Activated CD4-positive, alpha-beta T cell treated with anti-CD3 and anti-CD28 coated beads for 36 hours (primary cell): ENCODE measurements at regions not wholly inside any gene's neighbourhood (a gene's known extent, or its start where the extent isn't known, plus 50 kb on each side); places are given as distances from the start of the nearest gene placed in this dataset.

ENCODE experiments used
- ATAC-seq: fragments of 200-7000 bp; cut with Tn5 transposase; one replicate; pipeline ENCODE4 v1.10.0; 2021; ENCODE audit warnings: mild to moderate bottlenecking, moderate library complexity
- CTCF ChIA-PET: fragments of 350-600 bp; sonication (Branson Sonifier 250); formaldehyde crosslinking; loops from one replicate; lab custom pipeline; 2021; ENCODE audit warnings: antibody characterized with exemption; lab: Charles Lee
- POLR2A ChIA-PET: fragments of 350-600 bp; sonication (Branson Sonifier 250); formaldehyde crosslinking; loops from one replicate; lab custom pipeline; 2021; ENCODE audit warnings: antibody characterized with exemption, inconsistent platforms; lab: Charles Lee
- DNase-seq: peaks from one replicate; pipeline ENCODE4 v3.0.0-alpha.2; 2020
- H3K27ac Mint-ChIP-seq: one replicate; pipeline ENCODE4 v1.8.0; 2021; ENCODE audit warnings: mixed read lengths
- H3K27me3 Mint-ChIP-seq: one replicate; pipeline ENCODE4 v1.8.0; 2021; ENCODE audit warnings: mixed read lengths
- H3K36me3 Mint-ChIP-seq: one replicate; pipeline ENCODE4 v1.8.0; 2021; ENCODE audit warnings: low read depth, mixed read lengths
- H3K4me1 Mint-ChIP-seq: one replicate; pipeline ENCODE4 v1.8.0; 2021; ENCODE audit warnings: mixed read lengths
- H3K4me3 Mint-ChIP-seq: one replicate; pipeline ENCODE4 v1.8.0; 2021; ENCODE audit warnings: mild to moderate bottlenecking, moderate library complexity, mixed read lengths
- H3K9me3 Mint-ChIP-seq: one replicate; pipeline ENCODE4 v1.8.0; 2021; ENCODE audit warnings: low read depth, mixed read lengths
- intact Hi-C, 2 experiments: fragments of 100-400 bp; cut with DNase I in 1 of 2; cut with micrococcal nuclease in 1 of 2; formaldehyde crosslinking; loops; one replicate each; pipeline versions ENCODE4 v1.14.2 to v1.15.1; 2022 to 2024; cut with DNase I, micrococcal nuclease

- Mint-ChIP-seq H3K36me3 (no peaks in the 10 kb centered on the region), H3K27ac (no peak overlapping the region), H3K4me3 (no peak overlapping the region), H3K9me3 (no peaks in the 10 kb centered on the region), H3K4me1 (no peaks in the 10 kb centered on the region), H3K27me3 (no peaks in the 10 kb centered on the region)
- DNase-seq (no peak), ATAC-seq (no peak)
- POLR2A ChIA-PET = no interaction called here
- intact Hi-C loops = no loop called here
- CTCF ChIA-PET = interaction anchor here (0.7 to 2.5 kb wide), 5 partner anchors 11 to 164 kb away, joined by 3 to 11 read pairs (median 3); no protein-coding TSS in a partner anchor
These were observed 84.7 kb upstream of the TNFAIP3 start for GRCh38 chr6:137782166-137783039.

- ChIA-PET CTCF (interaction anchor here (1.6 kb wide), 1 partner anchor 16 kb away, joined by 7 read pairs; no protein-coding TSS in a partner anchor), POLR2A (no interaction called here)
- Mint-ChIP-seq H3K4me3 (no peak overlapping the region), H3K36me3 (no peaks in the 10 kb centered on the region), H3K9me3 (no peaks in the 10 kb centered on the region), H3K27me3 (no peaks in the 10 kb centered on the region), H3K4me1 (no peaks in the 10 kb centered on the region), H3K27ac (no peak overlapping the region)
- intact Hi-C loops = no loop called here
- no peak for ATAC-seq
- DNase-seq = no peak
These were observed 83.3 kb upstream of the TNFAIP3 start for GRCh38 chr6:137783710-137784109.

GRCh38 chr6:137784583-137784982, 82.5 kb upstream of the TNFAIP3 start:
- ATAC-seq (no peak), DNase-seq (no peak)
- ChIA-PET CTCF (interaction anchor here (0.7 to 1.6 kb wide), 3 partner anchors 15 to 160 kb away, joined by 3 to 7 read pairs (median 4); no protein-coding TSS in a partner anchor), POLR2A (no interaction called here)
- intact Hi-C loops = no loop called here
- Mint-ChIP-seq H3K27ac (no peak overlapping the region), H3K4me3 (no peak overlapping the region), H3K4me1 (peaks cover 2% of the 10 kb centered on the region), H3K9me3 (no peaks in the 10 kb centered on the region), H3K36me3 (no peaks in the 10 kb centered on the region), H3K27me3 (no peaks in the 10 kb centered on the region)

GRCh38 chr6:137787016-137787415, 80.0 kb upstream of the TNFAIP3 start:
- ATAC-seq (no peak), DNase-seq (no peak)
- Mint-ChIP-seq H3K4me1 (peaks cover 26% of the 10 kb centered on the region), H3K4me3 (no peak overlapping the region), H3K27me3 (no peaks in the 10 kb centered on the region), H3K27ac (no peak overlapping the region), H3K36me3 (no peaks in the 10 kb centered on the region), H3K9me3 (no peaks in the 10 kb centered on the region)
- POLR2A ChIA-PET = no interaction called here
- intact Hi-C loops = no loop called here
- CTCF ChIA-PET = interaction anchor here (0.9 to 1.7 kb wide), 5 partner anchors 12 to 219 kb away, joined by 3 to 5 read pairs (median 4); no protein-coding TSS in a partner anchor

- CTCF ChIA-PET = interaction anchor here (1.1 to 1.7 kb wide), 5 partner anchors 11 to 82 kb away, joined by 3 to 5 read pairs (median 3); no protein-coding TSS in a partner anchor
- no peaks in the 10 kb centered on the region for H3K36me3 Mint-ChIP-seq
- no peak for DNase-seq
- H3K9me3 Mint-ChIP-seq = no peaks in the 10 kb centered on the region
- H3K27me3 Mint-ChIP-seq = no peaks in the 10 kb centered on the region
- H3K4me1 Mint-ChIP-seq = peaks cover 32% of the 10 kb centered on the region
- POLR2A ChIA-PET = no interaction called here
- intact Hi-C loops = no loop called here
- ATAC-seq = no peak
- no peak overlapping the region for H3K27ac Mint-ChIP-seq
- no peak overlapping the region for H3K4me3 Mint-ChIP-seq
These were observed 78.8 kb upstream of the TNFAIP3 start for GRCh38 chr6:137788248-137788647.

GRCh38 chr6:137791281-137792159, 75.5 kb upstream of the TNFAIP3 start:
- ChIA-PET CTCF (interaction anchor here (0.5 to 1.4 kb wide), 9 partner anchors 8 to 135 kb away, joined by 3 to 9 read pairs (median 3); partner anchors contain the start of gene TNFAIP3), POLR2A (interaction anchor here (0.6 to 0.7 kb wide), 2 partner anchors 82 to 83 kb away, joined by 3 read pairs; no protein-coding TSS in a partner anchor)
- H3K36me3 Mint-ChIP-seq = no peaks in the 10 kb centered on the region
- peak; percentile 31 for ATAC-seq
- no peaks in the 10 kb centered on the region for H3K27me3 Mint-ChIP-seq
- peak overlapping the region; percentile 47 for H3K4me3 Mint-ChIP-seq
- H3K9me3 Mint-ChIP-seq = no peaks in the 10 kb centered on the region
- H3K4me1 Mint-ChIP-seq = peaks cover 55% of the 10 kb centered on the region
- intact Hi-C loops = loop anchor here (2.0 to 10.0 kb wide), 4 partner anchors 37 to 186 kb away; no protein-coding TSS in a partner anchor
- H3K27ac Mint-ChIP-seq = peak overlapping the region; percentile 77
- no peak for DNase-seq

- no peaks in the 10 kb centered on the region for H3K9me3 Mint-ChIP-seq
- peaks cover 55% of the 10 kb centered on the region for H3K4me1 Mint-ChIP-seq
- peak overlapping the region; percentile 77 for H3K27ac Mint-ChIP-seq
- no peaks in the 10 kb centered on the region for H3K27me3 Mint-ChIP-seq
- DNase-seq (peak; percentile 33), ATAC-seq (peak; percentile 75)
- POLR2A ChIA-PET = interaction anchor here (0.6 to 1.0 kb wide), 3 partner anchors 75 to 84 kb away, joined by 3 read pairs; partner anchors contain the start of gene TNFAIP3
- intact Hi-C loops = loop anchor here (2.0 to 10.0 kb wide), 3 partner anchors 36 to 185 kb away; no protein-coding TSS in a partner anchor
- H3K36me3 Mint-ChIP-seq = no peaks in the 10 kb centered on the region
- peak overlapping the region; percentile 47 for H3K4me3 Mint-ChIP-seq
- CTCF ChIA-PET = interaction anchor here (1.4 kb wide), 1 partner anchor 75 kb away, joined by 7 read pairs; the partner anchor contains the start of gene TNFAIP3
These were observed 74.7 kb upstream of the TNFAIP3 start for GRCh38 chr6:137792160-137793033.

- Mint-ChIP-seq H3K4me3 (no peak overlapping the region), H3K4me1 (peaks cover 68% of the 10 kb centered on the region), H3K27ac (peak overlapping the region; percentile 32), H3K36me3 (no peaks in the 10 kb centered on the region), H3K9me3 (no peaks in the 10 kb centered on the region), H3K27me3 (no peaks in the 10 kb centered on the region)
- DNase-seq = no peak
- intact Hi-C loops = loop anchor here (2.0 to 10.0 kb wide), 3 partner anchors 35 to 183 kb away; no protein-coding TSS in a partner anchor
- POLR2A ChIA-PET = no interaction called here
- no peak for ATAC-seq
- CTCF ChIA-PET = interaction anchor here (0.7 to 8.2 kb wide), 5 partner anchors 15 to 86 kb away, joined by 3 to 137 read pairs (median 3); partner anchors contain the start of gene TNFAIP3
These were observed 73.1 kb upstream of the TNFAIP3 start for GRCh38 chr6:137793805-137794515.

GRCh38 chr6:137794516-137795201, 72.4 kb upstream of the TNFAIP3 start:
- CTCF ChIA-PET = interaction anchor here (0.7 to 8.2 kb wide), 5 partner anchors 45 to 86 kb away, joined by 3 to 137 read pairs (median 3); partner anchors contain the start of gene TNFAIP3
- POLR2A ChIA-PET = no interaction called here
- peaks cover 73% of the 10 kb centered on the region for H3K4me1 Mint-ChIP-seq
- H3K27me3 Mint-ChIP-seq = no peaks in the 10 kb centered on the region
- ATAC-seq (no peak), DNase-seq (no peak)
- no peak overlapping the region for H3K27ac Mint-ChIP-seq
- H3K36me3 Mint-ChIP-seq = no peaks in the 10 kb centered on the region
- H3K4me3 Mint-ChIP-seq = no peak overlapping the region
- intact Hi-C loops = loop anchor here (5.0 to 10.0 kb wide), 2 partner anchors 180 to 183 kb away; no protein-coding TSS in a partner anchor
- no peaks in the 10 kb centered on the region for H3K9me3 Mint-ChIP-seq
